Right renal cortex interstitium (tissue), 3 donors: ENCODE measurements at regions not wholly inside any gene's neighbourhood (a gene's known extent, or its start where the extent isn't known, plus 50 kb on each side); places are given as distances from the start of the nearest gene placed in this dataset.
A peak's percentile ranks its signal among the peaks of the same experiment; 100 is the strongest.
"Not testable (repeated sequence)": the region's sequence is repeated elsewhere in the genome, so short reads cannot be mapped to it uniquely, and the experiment has no call there.

Experiments
- DNase-seq, 3 donors: peaks; one replicate each; pipeline ENCODE4 v3.0.0-alpha.2; 2013; ENCODE audit warnings: low read depth in 3 of 3, low spot score in 2 of 3

- no peak for DNase-seq
Measured at GRCh38 chr7:106563466-106564150, 97.3 kb downstream of the CCDC71L start.

DNA sequence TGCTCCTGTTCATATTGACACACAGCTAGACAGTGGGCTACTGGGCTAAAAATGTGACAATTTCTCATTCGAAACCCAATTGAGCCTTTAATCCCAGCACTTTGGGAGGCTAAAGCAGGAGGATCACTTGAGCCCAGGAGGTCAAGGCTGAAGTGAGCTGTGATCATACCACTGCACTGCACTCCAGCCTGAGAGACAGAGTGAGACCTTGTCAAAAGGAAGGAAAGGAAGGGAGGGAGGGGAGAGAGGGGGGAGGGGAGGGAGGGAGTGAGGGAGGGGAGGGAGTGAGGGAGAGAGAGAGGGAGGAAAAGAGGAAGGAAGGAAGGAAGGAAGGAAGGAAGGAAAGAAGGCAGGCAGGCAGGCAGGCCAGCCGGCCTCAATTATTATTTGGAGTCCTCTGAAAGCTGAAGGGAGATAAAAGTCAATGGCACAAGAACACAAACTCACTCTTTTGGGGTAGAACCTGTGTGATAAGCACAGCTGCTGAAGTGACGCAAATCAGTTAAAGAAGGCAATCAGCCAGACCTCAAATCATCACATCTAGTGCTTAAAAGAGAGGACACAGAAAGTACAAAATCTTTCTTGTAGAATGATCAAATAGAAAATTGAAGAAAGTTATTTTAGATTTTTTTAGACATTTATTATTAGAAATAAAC, 98.1 kb downstream of the CCDC71L start:
- no peak for DNase-seq

DNA sequence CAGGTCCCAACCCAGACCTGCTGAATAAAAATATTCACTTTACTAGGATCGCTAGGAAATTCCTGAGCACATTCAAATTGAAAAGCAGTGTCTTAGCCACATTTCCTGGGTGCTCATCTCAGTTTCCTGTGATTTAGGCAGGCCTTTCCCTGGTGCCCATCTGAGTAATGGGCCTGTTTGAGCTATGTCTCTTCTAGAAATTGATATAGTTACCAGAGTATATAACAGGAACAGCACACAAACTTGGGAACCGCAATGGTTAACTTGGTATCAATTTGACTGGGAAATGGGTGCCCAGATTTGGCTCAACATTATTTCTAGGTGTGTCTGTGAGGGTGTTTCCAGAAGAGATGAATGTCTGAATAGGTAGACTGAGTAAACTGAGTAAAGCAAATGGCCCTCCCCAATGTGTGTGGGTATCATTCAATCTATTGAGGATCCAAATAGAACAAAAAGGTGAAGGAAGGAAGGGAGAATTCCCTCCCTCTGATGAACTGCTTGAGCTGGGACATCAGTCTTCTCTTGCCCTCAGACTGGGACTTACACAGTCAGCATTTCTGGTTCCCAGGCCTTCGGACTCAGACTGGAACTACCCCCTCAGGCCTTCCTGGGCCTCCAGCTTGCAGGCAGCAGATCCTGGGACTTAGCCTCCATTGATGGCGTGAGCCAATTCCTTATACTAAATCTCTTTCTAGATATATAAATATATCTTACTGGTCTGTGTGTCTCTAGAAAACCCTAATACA, 99.1 kb downstream of the CCDC71L start:
- no peak for DNase-seq

DNA sequence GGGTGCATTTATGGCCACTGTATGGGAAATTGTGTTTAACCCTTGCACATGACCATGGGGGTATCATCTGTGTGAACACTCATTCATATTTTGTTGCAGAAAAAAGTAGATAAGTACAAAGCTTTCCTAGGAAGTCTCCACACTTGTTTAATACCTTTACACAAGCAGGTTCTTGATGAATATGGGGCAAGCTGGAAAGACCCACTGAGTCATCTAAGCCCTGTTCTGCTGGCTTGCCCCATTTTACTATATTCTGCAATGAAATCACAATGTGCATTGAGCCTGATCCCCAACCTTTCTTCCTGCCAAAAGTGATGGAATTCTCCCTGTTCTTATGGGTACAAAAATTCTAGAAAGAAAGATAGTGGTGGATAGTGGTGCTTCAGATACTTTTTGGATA, 99.8 kb downstream of the CCDC71L start:
- no peak for DNase-seq

GRCh38 chr7:106560482-106560881, 100.5 kb downstream of the CCDC71L start:
- DNase-seq, result no peak

- not testable (repeated sequence) for DNase-seq
Measured at GRCh38 chr7:106556244-106556643, 104.7 kb downstream of the CCDC71L start.

DNA sequence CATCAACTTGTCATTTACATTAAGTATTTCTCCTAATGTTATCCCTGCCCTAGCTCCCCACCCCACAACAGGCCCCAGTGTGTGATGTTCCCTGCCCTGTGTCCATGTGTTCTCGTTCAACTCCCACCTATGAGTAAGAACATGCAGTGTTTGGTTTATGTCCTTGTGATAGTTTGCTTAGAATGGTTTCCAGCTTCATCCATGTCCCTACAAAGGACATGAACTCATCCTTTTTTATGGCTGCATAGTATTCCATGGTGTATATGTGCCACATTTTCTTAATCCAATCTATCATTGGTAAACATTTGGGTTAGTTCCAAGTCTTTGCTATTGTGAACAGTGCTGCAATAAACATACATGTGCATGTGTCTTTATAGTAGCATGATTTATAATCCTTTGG, 106.3 kb downstream of the CCDC71L start:
- DNase-seq, result not testable (repeated sequence)

GRCh38 chr7:106553446-106553836, 107.5 kb downstream of the CCDC71L start:
- no peak for DNase-seq

DNA sequence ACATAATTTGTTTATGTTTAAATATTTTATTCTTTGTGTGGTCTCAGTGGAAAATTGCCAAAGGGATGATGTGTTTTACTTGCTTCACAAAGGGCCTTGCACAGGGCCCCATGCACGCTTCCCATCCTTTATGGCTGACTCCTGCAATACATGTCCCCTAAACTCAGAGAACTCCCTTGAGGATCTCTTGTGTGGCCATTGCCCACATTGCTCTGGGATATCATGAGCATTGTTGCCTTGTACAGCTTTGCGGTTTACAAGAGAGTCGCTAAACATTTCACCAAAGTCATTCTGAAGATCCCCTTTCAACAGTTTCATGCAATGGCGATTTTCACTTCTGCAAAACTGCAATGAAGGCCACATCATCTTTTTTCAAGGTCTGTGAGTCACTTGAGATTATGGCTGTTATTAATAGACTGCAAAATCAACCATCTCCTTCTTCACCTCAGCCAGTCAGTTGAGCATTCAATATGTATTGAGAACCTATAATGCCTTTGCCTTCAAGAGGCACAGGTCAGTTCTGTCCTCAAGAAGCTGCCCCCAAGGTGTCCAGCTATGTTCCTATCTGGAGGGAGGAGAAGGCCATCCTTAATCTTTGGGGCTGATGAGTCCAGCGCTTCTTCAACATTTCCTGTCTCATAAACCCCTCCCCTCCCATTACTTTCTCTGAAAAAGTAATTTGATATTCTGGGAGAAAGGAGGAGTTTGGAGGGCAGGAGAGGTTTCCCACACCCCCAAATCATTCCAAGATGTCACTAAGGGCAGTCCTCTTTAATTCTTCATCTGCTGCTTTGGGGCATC, 108.1 kb downstream of the CCDC71L start:
- DNase-seq, result no peak

DNA sequence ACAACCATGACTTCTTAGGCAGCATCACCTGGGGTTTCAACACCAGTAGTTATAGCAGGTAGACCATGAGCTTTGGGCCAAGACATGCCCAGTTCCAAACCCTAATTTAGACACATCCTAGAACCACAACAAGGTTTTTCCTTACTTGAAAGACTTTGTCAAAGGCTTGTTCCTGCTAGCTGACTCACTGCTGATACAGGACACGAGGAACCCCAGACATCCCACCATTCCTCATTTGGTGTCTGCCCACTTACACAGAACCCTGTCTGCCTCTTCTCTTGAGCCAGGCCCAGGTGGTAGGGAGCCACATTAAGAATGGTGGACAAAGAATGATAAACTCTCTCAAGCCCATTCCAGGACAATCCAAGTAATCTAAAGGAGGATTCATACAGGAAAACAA, 109.0 kb downstream of the CCDC71L start:
- DNase-seq, result no peak

DNA sequence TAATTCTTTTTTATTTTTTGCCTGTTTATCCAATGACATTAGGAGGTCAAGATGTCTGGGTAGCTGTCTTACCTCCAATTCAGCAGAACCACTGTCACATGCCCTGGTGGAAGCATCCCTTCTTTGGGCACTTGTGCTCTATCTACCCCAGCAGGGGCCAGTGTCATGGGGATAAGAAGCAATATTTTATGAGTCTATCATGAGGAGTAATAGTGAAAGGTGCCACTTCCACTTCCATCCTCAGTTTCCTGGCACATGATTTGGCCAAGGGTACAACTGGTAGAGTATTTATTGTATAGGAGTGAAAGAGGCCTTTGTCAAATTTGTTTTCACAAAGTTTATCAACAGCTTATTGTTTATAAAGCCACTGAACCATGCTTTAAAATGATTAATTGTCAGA, 112.5 kb downstream of the CCDC71L start:
- no peak for DNase-seq

GRCh38 chr7:106545275-106545674, 115.7 kb downstream of the CCDC71L start:
- DNase-seq, result no peak

DNA sequence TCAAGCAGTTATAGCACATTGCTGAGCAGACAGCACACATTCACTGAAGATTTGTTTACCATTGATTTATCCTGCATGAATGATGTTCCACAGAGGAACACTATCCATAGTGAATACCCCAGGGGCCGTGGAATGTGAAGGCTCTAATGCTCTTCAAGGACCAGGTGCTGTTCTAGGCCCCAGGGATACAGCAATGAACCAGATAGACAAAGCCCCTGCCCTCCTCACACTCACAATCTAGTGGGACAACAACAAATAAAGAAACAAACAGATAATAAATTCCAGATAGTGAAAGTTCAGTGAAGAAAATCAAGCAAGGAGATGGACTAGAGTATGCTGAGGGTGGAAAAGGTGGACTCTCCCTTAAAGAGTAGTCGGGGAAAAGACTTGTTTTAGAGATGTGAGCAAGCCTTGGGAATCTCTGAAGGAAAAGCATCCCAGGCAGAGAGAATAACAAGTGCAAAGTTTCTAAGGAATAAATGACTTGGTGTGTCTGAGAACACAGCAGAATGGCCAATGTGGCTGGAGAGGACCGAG, 117.7 kb downstream of the CCDC71L start:
- DNase-seq, result no peak

GRCh38 chr7:106542550-106543220, 118.3 kb downstream of the CCDC71L start:
- peak; percentile 9 to 14 (median 13) for DNase-seq

GRCh38 chr7:106538638-106539037, 122.3 kb downstream of the CCDC71L start:
- no peak for DNase-seq

DNA sequence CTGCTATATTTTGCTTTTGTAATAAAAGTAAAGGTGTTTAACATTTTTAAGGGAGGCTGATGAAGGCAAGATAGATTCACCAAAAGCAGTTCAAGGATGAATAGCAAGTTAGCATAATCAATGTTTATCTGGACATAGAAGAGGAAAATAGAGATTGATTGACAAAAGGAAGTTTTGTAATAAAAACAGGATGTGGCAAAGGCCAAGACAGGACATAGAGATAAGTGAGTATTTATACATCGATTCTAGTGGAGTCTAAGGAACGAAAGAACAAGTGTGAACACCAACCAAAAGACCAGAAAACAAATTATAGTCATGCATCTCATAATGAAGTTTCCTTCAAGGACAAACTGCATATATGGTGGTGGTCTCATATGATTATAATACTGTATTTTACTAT, 123.8 kb downstream of the CCDC71L start:
- no peak for DNase-seq

DNA sequence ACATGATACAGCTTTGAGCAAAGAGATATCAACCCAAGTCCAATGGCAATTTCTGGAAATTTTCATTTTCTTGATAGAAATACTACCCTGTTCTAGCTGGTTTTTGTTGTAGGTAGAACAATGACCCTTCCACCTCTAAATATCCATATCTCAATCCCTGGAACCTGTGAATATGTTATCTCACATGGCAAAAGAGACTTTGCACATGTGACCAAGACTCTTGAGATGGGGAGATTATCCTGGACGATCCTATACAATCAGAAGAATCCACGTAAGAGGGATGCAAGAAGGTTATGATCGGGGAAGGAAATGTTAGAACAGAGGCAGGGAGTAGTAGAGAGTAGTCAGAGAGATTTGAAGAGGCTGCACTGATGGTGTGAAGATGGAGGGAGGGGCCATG, 124.9 kb downstream of the CCDC71L start:
- DNase-seq, result no peak

- no peak for DNase-seq
Measured at GRCh38 chr7:106535234-106535932, 125.6 kb downstream of the CCDC71L start.

GRCh38 chr7:106534271-106534846, 126.6 kb downstream of the CCDC71L start:
- DNase-seq, result no peak
